ENCODE measurements at regions not wholly inside any gene's neighbourhood (a gene's known extent, or its start where the extent isn't known, plus 50 kb on each side); places are given as distances from the start of the nearest gene placed in this dataset.

GRCh38 chr1:222924136-222924706 is 109.4 kb downstream of the DISP1 start (continued):
- TF ChIP-seq EZH2phosphoT487 (IDR thresholded peaks at IDR 0.05; ENCODE audit: borderline replicate concordance, low read depth) (no peak), ELF1 (IDR thresholded peaks at IDR 0.05) (no peak), MEF2A (IDR thresholded peaks at IDR 0.05; ENCODE audit: borderline replicate concordance, low read depth) (no peak)

DNA sequence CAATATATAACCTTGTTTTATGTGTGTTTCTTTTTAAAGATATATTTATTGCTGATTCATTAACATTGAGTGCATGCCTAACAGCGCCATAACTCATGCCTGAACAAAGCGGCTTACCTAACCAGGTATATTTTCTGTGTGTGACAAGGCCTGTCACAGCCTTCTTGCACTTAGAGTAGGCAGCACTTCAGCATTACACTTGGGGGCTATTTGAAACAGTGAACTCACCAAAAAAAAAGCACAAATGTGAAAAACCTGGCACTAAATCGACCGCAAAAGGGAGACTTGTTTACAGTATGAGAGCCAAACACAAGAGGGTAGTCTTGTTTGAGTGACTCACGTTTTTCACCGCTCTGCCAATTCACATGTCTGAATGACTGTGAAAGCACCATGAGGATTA is 111.7 kb downstream of the DISP1 start:
- WGBS (ENCODE audit: low lambda C conversion rate), result 89% methylated on average over 6 of the region's 6 CpGs
- H3K9ac ChIP-seq, result no peak overlapping the region
- H2AFZ ChIP-seq (ENCODE audit: low read depth), result no peak overlapping the region
- no peak overlapping the region for H3K27ac ChIP-seq (ENCODE audit: low read depth in 2 of 2, low read length in 1 of 2)
- H4K20me1 ChIP-seq (ENCODE audit: insufficient read depth), result no peaks in the 10 kb centered on the region
- CTCF ChIA-PET, result no interaction called here
- no peaks in the 10 kb centered on the region for H3K9me2 ChIP-seq
- no peak overlapping the region for H3K4me3 ChIP-seq (ENCODE audit: low read depth in 2 of 2, low read length in 1 of 2)
- H3K36me3 ChIP-seq (replicated peaks in 1 of 2; ENCODE audit: control insufficient read depth in 1 of 2, insufficient read depth in 2 of 2, low read length in 1 of 2), result no peaks in the 10 kb centered on the region
- H3F3A ChIP-seq (replicated peaks; ENCODE audit: insufficient read depth), result no peaks in the 10 kb centered on the region
- DNase-seq, result no peak
- H3K4me1 ChIP-seq (ENCODE audit: control insufficient read depth in 1 of 2, insufficient read depth in 2 of 2, low read depth in 1 of 2, low read length in 1 of 2), result peaks cover 0 to 8% of the 10 kb centered on the region in 2 experiments; a peak in 2 of 4 replicates
- TF ChIP-seq SIN3A (IDR thresholded peaks at IDR 0.05; ENCODE audit: borderline replicate concordance, low read depth, low read length) (no peak), MEF2A (IDR thresholded peaks at IDR 0.05; ENCODE audit: borderline replicate concordance, low read depth) (no peak), TEAD4 (IDR thresholded peaks at IDR 0.05; ENCODE audit: borderline replicate concordance, insufficient read depth) (no peak), CHD2 (IDR thresholded peaks at IDR 0.05; ENCODE audit: low read length, partially characterized antibody) (no peak), GATA2 (CRISPR knock-in tag; IDR thresholded peaks at IDR 0.05) (no peak), ELF1 (IDR thresholded peaks at IDR 0.05) (no peak), FOXM1 (IDR thresholded peaks at IDR 0.05; ENCODE audit: low read depth) (no peak), EP300 (IDR thresholded peaks at IDR 0.05; ENCODE audit: borderline replicate concordance in 1 of 2, low read depth in 1 of 2, low read length in 1 of 2) (no peak)
- TF ChIP-seq, protein P1, sequence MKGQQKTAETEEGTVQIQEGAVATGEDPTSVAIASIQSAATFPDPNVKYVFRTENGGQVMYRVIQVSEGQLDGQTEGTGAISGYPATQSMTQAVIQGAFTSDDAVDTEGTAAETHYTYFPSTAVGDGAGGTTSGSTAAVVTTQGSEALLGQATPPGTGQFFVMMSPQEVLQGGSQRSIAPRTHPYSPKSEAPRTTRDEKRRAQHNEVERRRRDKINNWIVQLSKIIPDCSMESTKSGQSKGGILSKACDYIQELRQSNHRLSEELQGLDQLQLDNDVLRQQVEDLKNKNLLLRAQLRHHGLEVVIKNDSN (IDR thresholded peaks at IDR 0.05; ENCODE audit: borderline replicate concordance, low read depth), result no peak
- H3K9me3 ChIP-seq, result no peaks in the 10 kb centered on the region
- H3K79me2 ChIP-seq (ENCODE audit: insufficient read depth), result no peaks in the 10 kb centered on the region
- H3K4me2 ChIP-seq, result no peak overlapping the region
- POLR2A ChIA-PET, result no interaction called here
- H3K27me3 ChIP-seq (ENCODE audit: insufficient read depth), result no peaks in the 10 kb centered on the region

DNA sequence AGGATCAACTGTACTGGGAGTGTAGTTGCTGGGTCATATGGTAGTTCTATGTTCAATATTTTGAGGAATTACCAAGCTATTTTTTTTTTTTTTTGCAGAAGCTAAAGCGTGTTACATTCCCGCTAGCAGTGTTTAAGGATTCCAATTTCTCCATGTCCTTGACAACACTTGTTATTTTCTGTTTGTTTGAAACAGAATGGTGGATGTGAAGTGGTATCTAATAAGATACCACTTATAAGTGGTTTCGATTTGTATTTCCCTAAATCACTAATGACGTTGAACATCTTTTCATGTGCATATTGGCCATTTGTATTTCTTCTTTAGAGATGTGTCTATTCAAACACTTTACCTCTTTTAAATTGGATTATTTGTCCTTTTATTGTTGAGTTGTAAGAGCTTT is 112.2 kb downstream of the DISP1 start:
- TF ChIP-seq RXRA (IDR thresholded peaks at IDR 0.05; ENCODE audit: borderline replicate concordance, low read depth) (no peak), MEF2A (IDR thresholded peaks at IDR 0.05; ENCODE audit: borderline replicate concordance, low read depth) (no peak), GATA2 (CRISPR knock-in tag; IDR thresholded peaks at IDR 0.05) (no peak), NRF1 (IDR thresholded peaks at IDR 0.05; ENCODE audit: low read depth, low read length) (no peak), EP300 (IDR thresholded peaks at IDR 0.05; ENCODE audit: borderline replicate concordance in 1 of 2, low read depth in 1 of 2, low read length in 1 of 2) (no peak), NFIC (IDR thresholded peaks at IDR 0.05; ENCODE audit: borderline replicate concordance) (no peak), SIN3A (IDR thresholded peaks at IDR 0.05; ENCODE audit: borderline replicate concordance, low read depth, low read length) (no peak), JUND (IDR thresholded peaks at IDR 0.05) (no peak)
- POLR2A ChIA-PET, result no interaction called here

More for the DNA sequence above, 112.2 kb downstream of the DISP1 start:
- no peaks in the 10 kb centered on the region for H3K79me2 ChIP-seq (ENCODE audit: insufficient read depth)
- H3K9ac ChIP-seq, result no peak overlapping the region
- no peak overlapping the region for H2AFZ ChIP-seq (ENCODE audit: low read depth)
- no peaks in the 10 kb centered on the region for H3F3A ChIP-seq (replicated peaks; ENCODE audit: insufficient read depth)
- H3K4me2 ChIP-seq, result no peak overlapping the region
- CTCF ChIA-PET, result no interaction called here
- H3K9me2 ChIP-seq, result no peaks in the 10 kb centered on the region
- H3K27ac ChIP-seq (ENCODE audit: low read depth in 2 of 2, low read length in 1 of 2), result no peak overlapping the region
- WGBS (ENCODE audit: low lambda C conversion rate), result 97% methylated on average over 4 of the region's 4 CpGs
- no peaks in the 10 kb centered on the region for H3K27me3 ChIP-seq (ENCODE audit: insufficient read depth)
- H3K9me3 ChIP-seq, result no peaks in the 10 kb centered on the region
- no peaks in the 10 kb centered on the region for H4K20me1 ChIP-seq (ENCODE audit: insufficient read depth)
- peaks cover 0 to 8% of the 10 kb centered on the region in 2 experiments; a peak in 2 of 4 replicates for H3K4me1 ChIP-seq (ENCODE audit: control insufficient read depth in 1 of 2, insufficient read depth in 2 of 2, low read depth in 1 of 2, low read length in 1 of 2)
- H3K36me3 ChIP-seq (replicated peaks in 1 of 2; ENCODE audit: control insufficient read depth in 1 of 2, insufficient read depth in 2 of 2, low read length in 1 of 2), result no peaks in the 10 kb centered on the region
- no peak overlapping the region for H3K4me3 ChIP-seq (ENCODE audit: low read depth in 2 of 2, low read length in 1 of 2)
- no peak for DNase-seq
